ENCODE measurements at regions not wholly inside any gene's neighbourhood (a gene's known extent, or its start where the extent isn't known, plus 50 kb on each side); places are given as distances from the start of the nearest gene placed in this dataset.

GRCh38 chr2:209260281-209260680, 163.6 kb upstream of the MAP2 start:
- TF ChIP-seq CTCF (optimal IDR thresholded peaks at IDR 0.05 in 1 of 3, IDR thresholded peaks at IDR 0.05 in 1 of 3, conservative IDR thresholded peaks at IDR 0.05 in 1 of 3; ENCODE audit: extremely low read depth in 1 of 3, insufficient read depth in 2 of 3, low read length in 3 of 3) (no peak), EZH2 (IDR thresholded peaks at IDR 0.05; ENCODE audit: low read length) (no peak)

All from keratinocyte (primary cell).